Fibroblast of villous mesenchyme (primary cell): ENCODE measurements at regions not wholly inside any gene's neighbourhood (a gene's known extent, or its start where the extent isn't known, plus 50 kb on each side); places are given as distances from the start of the nearest gene placed in this dataset.
"Not testable (repeated sequence)": the region's sequence is repeated elsewhere in the genome, so short reads cannot be mapped to it uniquely, and the experiment has no call there.

Experiments used
- DNase-seq: peaks from one replicate; pipeline ENCODE4 v3.0.0-alpha.2; 2010; ENCODE audit warnings: low read depth
- H3K4me3 ChIP-seq: 2 replicates; pipeline ENCODE4 v1.5.1; 2011; ENCODE audit warnings: low read depth, mild to moderate bottlenecking, low read length
- TF ChIP-seq, protein P1 (sequence below): IDR thresholded peaks from 2 replicates; pipeline ENCODE4 v1.5.1; 2012; ENCODE audit warnings: low read depth, mild to moderate bottlenecking, low read length; ENCODE audit not compliant: insufficient read depth

GRCh38 chr7:25469669-25470068 lies 241.4 kb upstream of the NPVF start:
- no peak overlapping the region for H3K4me3 ChIP-seq
- TF ChIP-seq, protein P1, sequence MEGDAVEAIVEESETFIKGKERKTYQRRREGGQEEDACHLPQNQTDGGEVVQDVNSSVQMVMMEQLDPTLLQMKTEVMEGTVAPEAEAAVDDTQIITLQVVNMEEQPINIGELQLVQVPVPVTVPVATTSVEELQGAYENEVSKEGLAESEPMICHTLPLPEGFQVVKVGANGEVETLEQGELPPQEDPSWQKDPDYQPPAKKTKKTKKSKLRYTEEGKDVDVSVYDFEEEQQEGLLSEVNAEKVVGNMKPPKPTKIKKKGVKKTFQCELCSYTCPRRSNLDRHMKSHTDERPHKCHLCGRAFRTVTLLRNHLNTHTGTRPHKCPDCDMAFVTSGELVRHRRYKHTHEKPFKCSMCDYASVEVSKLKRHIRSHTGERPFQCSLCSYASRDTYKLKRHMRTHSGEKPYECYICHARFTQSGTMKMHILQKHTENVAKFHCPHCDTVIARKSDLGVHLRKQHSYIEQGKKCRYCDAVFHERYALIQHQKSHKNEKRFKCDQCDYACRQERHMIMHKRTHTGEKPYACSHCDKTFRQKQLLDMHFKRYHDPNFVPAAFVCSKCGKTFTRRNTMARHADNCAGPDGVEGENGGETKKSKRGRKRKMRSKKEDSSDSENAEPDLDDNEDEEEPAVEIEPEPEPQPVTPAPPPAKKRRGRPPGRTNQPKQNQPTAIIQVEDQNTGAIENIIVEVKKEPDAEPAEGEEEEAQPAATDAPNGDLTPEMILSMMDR, result no peak
- no peak for DNase-seq

DNA sequence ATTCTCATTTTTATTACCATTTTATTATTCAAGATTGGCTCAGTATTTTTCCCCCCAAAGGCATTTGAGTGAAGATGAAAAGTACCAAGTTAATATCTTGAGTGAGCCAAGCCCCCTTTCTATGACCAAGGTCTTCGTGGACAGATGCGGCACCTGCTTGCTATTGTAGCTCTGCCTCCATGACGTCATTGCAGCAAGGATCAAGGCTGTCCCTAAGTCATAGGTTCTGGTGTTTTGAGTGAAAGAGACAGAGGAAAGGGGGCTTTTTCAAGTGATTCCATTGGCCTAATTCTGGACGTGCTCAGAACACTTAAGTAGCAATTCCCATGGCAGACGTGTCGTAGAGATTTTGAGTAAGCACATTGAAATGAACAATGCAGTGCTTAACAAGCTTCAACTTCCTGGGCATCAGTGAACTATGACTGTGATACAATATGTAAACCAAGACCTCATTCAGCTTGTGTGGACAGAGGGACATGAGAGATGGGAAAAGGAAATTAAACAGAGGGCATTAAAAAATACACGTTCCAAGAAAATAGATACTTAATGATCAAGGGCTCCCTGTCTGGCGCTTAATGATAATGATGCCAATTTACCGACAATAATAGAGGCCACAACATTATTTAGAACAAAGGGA lies 248.7 kb upstream of the NPVF start:
- no peak overlapping the region for H3K4me3 ChIP-seq
- no peak for DNase-seq
- TF ChIP-seq, protein P1, result no peak

- H3K4me3 ChIP-seq, DNase-seq: not testable (repeated sequence)
Observed at GRCh38 chr7:25478221-25478620, 249.9 kb upstream of the NPVF start.

DNA sequence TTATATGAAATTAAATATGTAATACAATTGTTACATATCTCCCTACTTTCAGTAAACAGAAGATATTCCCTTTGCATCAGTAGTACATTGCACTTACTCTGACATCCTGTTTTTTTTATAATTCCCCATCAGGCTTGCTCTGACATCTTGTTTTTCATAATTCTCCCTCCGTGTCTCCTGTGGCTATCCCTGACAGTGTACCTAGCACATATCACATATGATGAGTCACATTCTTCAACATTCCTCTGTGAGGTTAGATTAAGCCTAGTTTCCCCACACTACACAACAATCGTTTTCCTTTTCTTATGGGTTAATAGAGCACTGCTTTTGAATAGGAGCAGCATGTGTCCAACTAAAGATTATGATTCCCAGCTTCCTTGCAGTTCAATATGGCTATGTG lies 250.6 kb upstream of the NPVF start:
- TF ChIP-seq, protein P1, result no peak
- DNase-seq, result no peak
- H3K4me3 ChIP-seq, result no peak overlapping the region

DNA sequence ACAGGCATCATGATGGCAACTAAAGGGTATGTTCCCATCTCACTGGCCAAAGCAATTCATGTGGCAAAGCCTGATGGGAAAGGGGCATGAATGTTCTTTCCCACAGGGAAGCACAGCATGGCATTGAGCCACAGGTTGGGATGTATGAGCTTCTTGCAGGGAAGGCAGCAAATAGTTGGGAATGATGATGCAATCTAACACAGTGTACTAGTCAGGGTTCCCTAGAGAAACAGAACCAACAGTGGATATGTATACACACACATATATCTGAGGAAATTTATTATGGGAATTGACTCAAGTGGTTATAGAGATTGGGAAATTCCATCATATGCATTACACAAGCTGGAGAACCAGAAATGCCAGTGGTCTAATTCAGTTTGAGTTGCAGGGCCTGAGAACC lies 253.6 kb upstream of the NPVF start:
- TF ChIP-seq, protein P1, result no peak
- no peak overlapping the region for H3K4me3 ChIP-seq

GRCh38 chr7:25482631-25483030 lies 254.3 kb upstream of the NPVF start:
- TF ChIP-seq, protein P1, result no peak
- no peak overlapping the region for H3K4me3 ChIP-seq
- DNase-seq, result no peak

More for the DNA sequence above, 253.6 kb upstream of the NPVF start:
- peak; percentile 1 for DNase-seq

GRCh38 chr7:25485026-25485425 lies 256.7 kb upstream of the NPVF start:
- TF ChIP-seq, protein P1, result no peak
- no peak for DNase-seq
- H3K4me3 ChIP-seq, result no peak overlapping the region
